ENCODE measurements at regions not wholly inside any gene's neighbourhood (a gene's known extent, or its start where the extent isn't known, plus 50 kb on each side); places are given as distances from the start of the nearest gene placed in this dataset.

- TF ChIP-seq POLR2A (IDR thresholded peaks at IDR 0.05; ENCODE audit: control extremely low read depth in 1 of 2, low read depth in 2 of 2, low read length in 2 of 2): no peak
- no peak for TF ChIP-seq EP300 (IDR thresholded peaks at IDR 0.05; ENCODE audit: borderline replicate concordance in 1 of 2, low read depth in 2 of 2, low read length in 2 of 2)
- no peak for TF ChIP-seq POLR2AphosphoS5 (IDR thresholded peaks at IDR 0.05; ENCODE audit: low read depth, low read length)
- no peak for TF ChIP-seq CEBPB (IDR thresholded peaks at IDR 0.05; ENCODE audit: low read depth, low read length)
- TF ChIP-seq SUZ12 (IDR thresholded peaks at IDR 0.05; ENCODE audit: low read length): no peak
- TF ChIP-seq EZH2 (IDR thresholded peaks at IDR 0.05; ENCODE audit: low read depth, low read length, severe bottlenecking): no peak
- TF ChIP-seq BRCA1 (IDR thresholded peaks at IDR 0.05; ENCODE audit: low read depth, low read length): no peak
- no peak for TF ChIP-seq CBX8 (IDR thresholded peaks at IDR 0.05; ENCODE audit: borderline replicate concordance, low read depth, low read length)
- no peak for TF ChIP-seq CTCF (IDR thresholded peaks at IDR 0.05; ENCODE audit: control extremely low read depth in 1 of 3, insufficient read depth in 1 of 3, low read depth in 1 of 3, low read length in 3 of 3)
- TF ChIP-seq YY1 (IDR thresholded peaks at IDR 0.05; ENCODE audit: low read depth, low read length): no peak
- TF ChIP-seq MAX (IDR thresholded peaks at IDR 0.05): no peak
- TF ChIP-seq GTF2F1 (IDR thresholded peaks at IDR 0.05; ENCODE audit: borderline replicate concordance, low read depth, low read length): no peak
- TF ChIP-seq TAF1 (IDR thresholded peaks at IDR 0.05; ENCODE audit: low read depth, low read length): no peak
Measured at GRCh38 chrX:41019041-41019392, 66.2 kb upstream of the USP9X start.

Measured in H1 (cell line).